SK-N-MC (cell line): ENCODE measurements at regions not wholly inside any gene's neighbourhood (a gene's known extent, or its start where the extent isn't known, plus 50 kb on each side); places are given as distances from the start of the nearest gene placed in this dataset.
"Not testable (repeated sequence)": the region's sequence is repeated elsewhere in the genome, so short reads cannot be mapped to it uniquely, and the experiment has no call there.

Experiments
- DNase-seq: peaks from one replicate; pipeline ENCODE4 v3.0.0-alpha.2; 2011; ENCODE audit warnings: low read depth, low spot score
- H3K27ac ChIP-seq: fragments of 200-600 bp; sonication (generic); 2 replicates; pipeline ENCODE4 v1.5.1; 2016; ENCODE audit warnings: mixed run types
- H3K36me3 ChIP-seq: fragments of 200-600 bp; sonication (generic); 2 replicates; pipeline ENCODE4 v1.6.1; 2017; ENCODE audit warnings: antibody characterized with exemption, low read length, mixed read lengths; ENCODE audit not compliant: insufficient read depth
- H3K4me3 ChIP-seq: fragments of 200-600 bp; sonication (generic); 2 replicates; pipeline ENCODE4 v1.5.1; 2016
- H3K9ac ChIP-seq: fragments of 200-600 bp; sonication (generic); 2 replicates; pipeline ENCODE4 v1.8.0; 2017; ENCODE audit warnings: mixed run types, mixed read lengths; ENCODE audit not compliant: insufficient read length
- H3K9me3 ChIP-seq: fragments of 200-600 bp; sonication (generic); 2 replicates; pipeline ENCODE4 v1.6.1; 2017; ENCODE audit warnings: low read depth, mild to moderate bottlenecking, antibody characterized with exemption, low read length, moderate library complexity, mixed read lengths
- EZH2 ChIP-seq: fragments of 200-600 bp; sonication (generic); IDR thresholded peaks from one replicate; pipeline ENCODE4 v1.6.1; 2017; ENCODE audit warnings: antibody characterized with exemption
- FOXP2 ChIP-seq: optimal IDR thresholded peaks from 2 replicates; pipeline ENCODE3; 2011; ENCODE audit warnings: mild to moderate bottlenecking, moderate library complexity; ENCODE audit not compliant: insufficient read depth; ENCODE audit errors: extremely low read length, control extremely low read depth
- POLR2AphosphoS5 ChIP-seq: IDR thresholded peaks from 2 replicates; pipeline ENCODE4 v1.6.1; 2012; ENCODE audit warnings: mild to moderate bottlenecking, low read depth, low read length, borderline replicate concordance

- H3K4me3 ChIP-seq, result no peak overlapping the region
- no peak overlapping the region for H3K9ac ChIP-seq
- H3K36me3 ChIP-seq, result no peaks in the 10 kb centered on the region
- no peak for TF ChIP-seq FOXP2
- no peak for TF ChIP-seq EZH2
- TF ChIP-seq POLR2AphosphoS5, result no peak
- no peaks in the 10 kb centered on the region for H3K9me3 ChIP-seq
- no peak for DNase-seq
- no peak overlapping the region for H3K27ac ChIP-seq
Observed at GRCh38 chr5:174917976-174918554, 193.7 kb downstream of the MSX2 start.

GRCh38 chr5:174917435-174917834 is 193.1 kb downstream of the MSX2 start:
- DNase-seq, H3K9me3 ChIP-seq: not testable (repeated sequence)

GRCh38 chr5:174916924-174917323 is 192.5 kb downstream of the MSX2 start:
- H3K27ac ChIP-seq, H3K9ac ChIP-seq, H3K9me3 ChIP-seq, H3K36me3 ChIP-seq, DNase-seq, H3K4me3 ChIP-seq: not testable (repeated sequence)

More at GRCh38 chr5:174917435-174917834, 193.1 kb downstream of the MSX2 start:
- not testable (repeated sequence) for H3K4me3 ChIP-seq, H3K27ac ChIP-seq, H3K36me3 ChIP-seq, H3K9ac ChIP-seq

GRCh38 chr5:174916227-174916626 is 191.8 kb downstream of the MSX2 start:
- no peak for DNase-seq
- Histone ChIP-seq H3K27ac (no peak overlapping the region), H3K9ac (no peak overlapping the region), H3K36me3 (no peaks in the 10 kb centered on the region), H3K9me3 (no peaks in the 10 kb centered on the region), H3K4me3 (no peak overlapping the region)
- TF ChIP-seq FOXP2 (no peak), EZH2 (no peak), POLR2AphosphoS5 (no peak)

GRCh38 chr5:174911118-174911517 is 186.7 kb downstream of the MSX2 start:
- no peaks in the 10 kb centered on the region for H3K9me3 ChIP-seq
- H3K27ac ChIP-seq, result no peak overlapping the region
- H3K9ac ChIP-seq, result no peak overlapping the region
- H3K4me3 ChIP-seq, result no peak overlapping the region
- no peak for DNase-seq
- TF ChIP-seq POLR2AphosphoS5, result no peak
- no peak for TF ChIP-seq FOXP2
- no peak for TF ChIP-seq EZH2
- no peaks in the 10 kb centered on the region for H3K36me3 ChIP-seq

- no peak for DNase-seq
- H3K36me3 ChIP-seq, result no peaks in the 10 kb centered on the region
- TF ChIP-seq POLR2AphosphoS5, result no peak
- TF ChIP-seq EZH2, result no peak
- TF ChIP-seq FOXP2, result no peak
- no peak overlapping the region for H3K27ac ChIP-seq
- peak overlapping the region; percentile 54 for H3K9ac ChIP-seq
- no peaks in the 10 kb centered on the region for H3K9me3 ChIP-seq
- H3K4me3 ChIP-seq, result peak overlapping the region; percentile 68
Observed at GRCh38 chr5:174910245-174910737, 185.9 kb downstream of the MSX2 start.

GRCh38 chr5:174903172-174903732 is 178.9 kb downstream of the MSX2 start:
- Histone ChIP-seq H3K36me3 (no peaks in the 10 kb centered on the region), H3K9me3 (no peaks in the 10 kb centered on the region), H3K9ac (no peak overlapping the region), H3K27ac (no peak overlapping the region), H3K4me3 (no peak overlapping the region)
- no peak for DNase-seq
- TF ChIP-seq FOXP2 (no peak), EZH2 (no peak), POLR2AphosphoS5 (no peak)

- Histone ChIP-seq H3K4me3 (no peak overlapping the region), H3K36me3 (no peaks in the 10 kb centered on the region), H3K27ac (peak overlapping the region; percentile 97; the same call in 1 of the 2 replicates), H3K9me3 (no peaks in the 10 kb centered on the region), H3K9ac (no peak overlapping the region)
- TF ChIP-seq FOXP2 (no peak), POLR2AphosphoS5 (no peak), EZH2 (no peak)
- DNase-seq, result no peak
Observed at GRCh38 chr5:174901336-174901735, 177.0 kb downstream of the MSX2 start.

GRCh38 chr5:174900240-174900865 is 176.0 kb downstream of the MSX2 start:
- Histone ChIP-seq H3K4me3 (peak overlapping the region; percentile 56), H3K36me3 (no peaks in the 10 kb centered on the region), H3K9ac (peak overlapping the region; percentile 41), H3K27ac (peak overlapping the region; percentile 97), H3K9me3 (no peaks in the 10 kb centered on the region)
- TF ChIP-seq FOXP2 (peak; percentile 76), POLR2AphosphoS5 (peak; percentile 42; the same call in 1 of the 2 replicates), EZH2 (no peak)
- peak; percentile 66 for DNase-seq
